ENCODE measurements at regions not wholly inside any gene's neighbourhood (a gene's known extent, or its start where the extent isn't known, plus 50 kb on each side); places are given as distances from the start of the nearest gene placed in this dataset.
"Not testable (repeated sequence)": the region's sequence is repeated elsewhere in the genome, so short reads cannot be mapped to it uniquely, and the experiment has no call there.

GRCh38 chr5:34460496-34460895 lies 195.6 kb upstream of the RAI14 start:
- DNase-seq (ENCODE audit: low spot score) = no peak
- TF ChIP-seq CTCF (IDR thresholded peaks at IDR 0.05; ENCODE audit: extremely low read depth, missing control alignments) = no peak

GRCh38 chr5:34464829-34465228 lies 191.3 kb upstream of the RAI14 start:
- TF ChIP-seq CTCF (IDR thresholded peaks at IDR 0.05; ENCODE audit: extremely low read depth, missing control alignments) = no peak
- DNase-seq (ENCODE audit: low spot score) = no peak

GRCh38 chr5:34465301-34465700 lies 190.8 kb upstream of the RAI14 start:
- not testable (repeated sequence) for DNase-seq (ENCODE audit: low spot score)
- peak; percentile 10 for TF ChIP-seq CTCF (IDR thresholded peaks at IDR 0.05; ENCODE audit: extremely low read depth, missing control alignments)

GRCh38 chr5:34466519-34467388 lies 189.4 kb upstream of the RAI14 start:
- DNase-seq (ENCODE audit: low spot score) = not testable (repeated sequence)

- TF ChIP-seq CTCF (IDR thresholded peaks at IDR 0.05; ENCODE audit: extremely low read depth, missing control alignments) = no peak
- no peak for DNase-seq (ENCODE audit: low spot score)
These were observed 188.7 kb upstream of the RAI14 start for GRCh38 chr5:34467436-34467835.

- DNase-seq (ENCODE audit: low spot score) = peak; percentile 2
These were observed 188.1 kb upstream of the RAI14 start for GRCh38 chr5:34467984-34468383.

GRCh38 chr5:34469971-34470370 lies 186.2 kb upstream of the RAI14 start:
- no peak for TF ChIP-seq CTCF (IDR thresholded peaks at IDR 0.05; ENCODE audit: extremely low read depth, missing control alignments)

GRCh38 chr5:34474573-34475021 lies 181.5 kb upstream of the RAI14 start:
- peak; percentile 61 for DNase-seq (ENCODE audit: low spot score)
- peak; percentile 89 for TF ChIP-seq CTCF (IDR thresholded peaks at IDR 0.05; ENCODE audit: extremely low read depth, missing control alignments)

More at GRCh38 chr5:34469971-34470370, 186.2 kb upstream of the RAI14 start:
- DNase-seq (ENCODE audit: low spot score) = no peak

Data from GM20000 (cell line).